Hypothalamus (tissue), 51 donors: ENCODE measurements at regions not wholly inside any gene's neighbourhood (a gene's known extent, or its start where the extent isn't known, plus 50 kb on each side); places are given as distances from the start of the nearest gene placed in this dataset.
"Not testable (repeated sequence)": the region's sequence is repeated elsewhere in the genome, so short reads cannot be mapped to it uniquely, and the experiment has no call there.

Source experiments
- DNase-seq, 51 donors: peaks; one replicate each; lab custom pipeline; 2025; lab: John Stamatoyannopoulos, UW

DNA sequence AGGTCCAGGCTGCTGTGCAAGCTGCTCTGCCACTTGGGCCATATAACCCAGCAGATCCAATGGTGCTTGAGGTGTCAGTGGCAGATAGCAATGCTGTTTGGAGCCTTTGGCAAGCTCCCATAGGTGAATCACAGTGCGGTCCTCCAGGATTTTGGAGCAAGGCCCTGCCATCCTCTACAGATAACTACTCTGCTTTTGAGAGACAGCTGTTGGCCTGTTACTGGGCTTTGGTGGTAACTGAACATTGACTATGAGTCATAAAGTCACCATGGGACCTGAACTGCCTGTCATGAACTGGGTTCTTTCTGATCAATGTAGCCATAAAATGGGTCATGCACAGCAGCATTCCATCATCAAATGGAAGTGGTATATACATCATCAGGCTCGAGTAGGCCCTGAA, 92.0 kb upstream of the IGLL5 start:
- DNase-seq: not testable (repeated sequence)

DNA sequence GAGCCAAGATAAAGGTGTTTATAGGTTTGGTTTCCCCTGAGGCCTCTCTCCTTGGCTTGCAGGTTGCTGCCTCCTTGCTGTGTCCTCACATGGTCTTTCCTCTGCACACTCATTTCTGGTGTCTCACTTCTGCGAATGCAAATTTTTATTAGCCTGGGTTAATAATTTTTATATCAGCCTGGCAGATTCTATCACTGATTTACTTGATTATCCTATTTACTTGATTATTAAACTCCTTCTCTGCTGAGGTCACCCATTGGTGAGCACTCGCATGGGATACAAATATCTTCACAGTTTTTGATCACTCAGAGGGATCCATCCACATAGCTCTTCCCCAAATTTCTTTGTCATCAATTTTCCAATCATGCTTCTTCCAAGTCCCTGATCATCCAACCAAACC, 90.9 kb upstream of the IGLL5 start:
- DNase-seq: no peak

GRCh38 chr22:22798232-22798616, 89.4 kb upstream of the IGLL5 start:
- no peak for DNase-seq

- DNase-seq: no peak
Measured at GRCh38 chr22:22798716-22799115, 88.9 kb upstream of the IGLL5 start.

GRCh38 chr22:22799561-22799960, 88.1 kb upstream of the IGLL5 start:
- no peak for DNase-seq

GRCh38 chr22:22800716-22801115, 86.9 kb upstream of the IGLL5 start:
- no peak for DNase-seq

DNA sequence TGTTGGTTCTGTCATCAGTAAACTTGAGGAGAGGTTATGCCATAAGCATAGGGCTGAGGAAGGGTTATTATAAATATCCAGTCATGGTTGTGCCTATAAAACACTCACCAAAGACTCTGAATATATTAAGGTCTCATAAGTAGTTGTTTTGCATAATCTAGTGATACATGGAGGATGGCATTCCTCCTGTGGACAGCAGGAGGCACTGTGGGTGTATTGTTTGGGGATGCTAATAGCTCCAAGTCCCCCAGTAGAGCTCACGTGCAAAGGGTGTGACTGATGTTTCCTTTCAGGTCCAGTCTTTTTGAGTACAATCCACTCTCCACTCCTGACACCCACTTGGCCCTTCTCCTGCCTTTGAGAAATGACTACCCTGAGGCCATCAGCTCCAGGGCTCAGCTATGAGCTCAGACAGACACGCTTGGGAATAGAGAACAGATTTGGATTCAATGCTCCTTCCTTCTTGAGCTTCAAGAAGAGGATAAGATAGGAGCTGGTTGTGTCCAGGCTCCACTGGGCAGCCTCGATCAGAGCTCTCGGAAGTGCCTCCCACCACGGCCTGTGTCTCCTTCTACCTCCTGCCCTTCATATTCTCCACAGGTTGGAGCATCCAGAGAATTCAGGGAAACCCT, 85.2 kb upstream of the IGLL5 start:
- no peak for DNase-seq

DNA sequence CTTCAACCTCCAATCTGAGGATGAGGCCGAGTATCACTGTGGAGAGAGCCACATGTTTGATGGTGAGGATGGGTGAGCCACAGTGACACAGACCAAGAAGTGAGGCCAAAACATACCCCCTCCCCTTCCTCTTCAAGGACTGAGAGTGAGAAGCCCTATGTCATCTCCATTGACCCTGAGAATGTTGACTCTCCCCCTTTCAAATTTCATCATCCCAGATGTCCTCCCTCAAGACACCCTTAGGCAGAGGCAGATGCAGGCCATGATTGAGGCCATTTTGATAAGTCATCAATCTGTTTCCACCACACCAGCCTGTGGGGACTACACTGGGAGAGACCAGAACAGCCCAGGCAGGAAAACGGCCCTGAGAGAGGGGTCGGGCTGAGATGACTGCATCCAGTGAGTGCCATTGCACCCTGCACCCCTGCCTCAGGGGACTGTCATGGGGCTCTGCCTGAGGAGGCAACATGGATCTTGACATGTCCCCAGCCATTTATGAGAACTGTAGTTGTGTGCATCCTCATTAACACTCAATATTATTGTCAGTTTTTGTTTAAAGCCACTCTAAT, 84.2 kb upstream of the IGLL5 start:
- DNase-seq: no peak

GRCh38 chr22:22810018-22810427, 77.6 kb upstream of the IGLL5 start:
- peak in 17 of 51 donors; percentile 2 to 49 (median 19) for DNase-seq

DNA sequence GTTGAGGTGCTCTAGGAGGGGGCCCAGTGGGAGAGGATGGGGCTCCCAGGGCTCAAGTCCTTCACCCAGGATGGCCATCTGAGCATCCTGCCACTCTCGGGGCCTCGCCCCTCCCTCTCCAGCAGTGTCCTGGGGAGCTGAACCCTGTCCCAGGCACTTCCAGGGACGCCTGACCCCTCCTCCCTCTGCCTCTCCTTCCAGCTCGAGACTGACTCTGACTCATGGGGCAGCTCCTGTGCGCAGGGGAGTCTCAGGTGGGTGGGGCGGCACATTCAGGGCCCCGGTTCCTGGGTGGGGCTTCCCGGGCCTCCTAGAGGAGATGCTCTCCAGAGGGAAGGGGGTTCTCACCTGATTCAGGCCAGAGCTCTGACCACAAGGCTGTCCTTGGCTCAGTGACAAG, 77.1 kb upstream of the IGLL5 start:
- no peak for DNase-seq

GRCh38 chr22:22811016-22812009, 76.3 kb upstream of the IGLL5 start:
- no peak for DNase-seq

GRCh38 chr22:22812031-22812905, 75.3 kb upstream of the IGLL5 start:
- no peak for DNase-seq

DNA sequence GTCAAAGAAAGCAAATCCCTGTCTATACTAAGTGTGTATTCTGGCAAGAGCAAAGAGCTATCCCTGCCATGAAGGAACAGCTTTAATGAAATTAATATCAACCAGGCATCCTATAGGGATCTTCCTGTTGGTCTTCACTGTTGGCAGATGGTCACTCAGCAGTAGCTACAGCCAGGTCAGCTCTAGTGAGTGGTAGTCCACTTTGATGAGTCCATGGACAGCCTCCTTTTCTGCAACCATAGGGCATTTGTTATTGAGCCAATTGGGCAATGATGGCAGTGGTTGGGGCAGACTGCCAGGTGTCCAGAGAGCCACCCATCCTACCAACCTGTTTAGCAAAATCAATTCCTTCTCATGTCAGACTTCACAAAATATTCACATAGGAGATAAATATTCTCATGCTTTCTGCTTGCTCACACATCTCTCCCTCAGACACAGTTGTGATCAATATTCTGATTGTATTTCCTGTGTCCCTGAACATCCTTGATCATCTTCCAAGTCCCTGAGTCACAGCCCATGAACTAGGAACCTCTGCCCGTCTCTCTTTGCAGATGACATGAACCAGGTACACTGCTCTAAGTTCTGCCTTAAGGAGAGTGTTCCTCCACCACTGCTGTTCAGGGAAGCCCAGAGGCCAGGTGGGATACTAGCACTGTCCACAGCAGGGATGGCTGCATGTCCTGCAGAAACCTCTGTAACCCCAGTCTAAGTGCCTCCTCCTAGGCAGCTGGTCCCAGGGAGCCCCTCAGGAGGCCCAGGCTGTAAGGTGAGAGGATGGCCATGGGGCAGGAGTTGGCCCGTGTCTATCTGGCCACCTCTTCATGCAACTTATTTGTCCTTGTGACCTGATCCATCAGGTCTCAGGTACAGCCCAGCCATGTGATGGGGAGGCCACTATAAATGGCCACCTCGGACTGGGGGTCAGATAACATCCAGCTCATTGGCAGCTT, 74.2 kb upstream of the IGLL5 start:
- DNase-seq: no peak

- no peak for DNase-seq
Measured at GRCh38 chr22:22814666-22815396, 72.8 kb upstream of the IGLL5 start.

GRCh38 chr22:22815397-22816170, 72.0 kb upstream of the IGLL5 start:
- no peak for DNase-seq

GRCh38 chr22:22816171-22816514, 71.5 kb upstream of the IGLL5 start:
- DNase-seq: no peak

- no peak for DNase-seq
Measured at GRCh38 chr22:22816766-22817410, 70.7 kb upstream of the IGLL5 start.
